ENCODE measurements at regions not wholly inside any gene's neighbourhood (a gene's known extent, or its start where the extent isn't known, plus 50 kb on each side); places are given as distances from the start of the nearest gene placed in this dataset.

DNA sequence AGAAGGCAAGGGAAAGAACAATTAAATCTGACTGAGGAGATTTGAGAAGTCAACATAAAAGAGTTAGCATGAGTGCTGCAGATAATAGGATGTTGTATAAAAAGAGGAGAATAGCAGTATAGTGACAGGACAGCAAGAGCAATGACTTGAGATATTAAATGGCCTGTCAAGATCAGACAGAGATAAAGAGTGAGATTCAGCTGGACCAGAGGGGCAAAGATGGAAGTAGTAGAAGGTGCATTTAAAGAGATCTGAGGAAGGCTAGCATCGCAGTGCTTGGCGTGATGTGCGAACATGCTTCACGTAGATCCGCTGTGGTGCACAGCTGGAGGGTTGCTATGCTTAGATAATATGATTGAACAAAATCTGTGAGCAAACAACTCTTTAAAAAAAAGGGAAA, 1422.6 kb upstream of the CDH8 start:
- TF ChIP-seq, protein P1, sequence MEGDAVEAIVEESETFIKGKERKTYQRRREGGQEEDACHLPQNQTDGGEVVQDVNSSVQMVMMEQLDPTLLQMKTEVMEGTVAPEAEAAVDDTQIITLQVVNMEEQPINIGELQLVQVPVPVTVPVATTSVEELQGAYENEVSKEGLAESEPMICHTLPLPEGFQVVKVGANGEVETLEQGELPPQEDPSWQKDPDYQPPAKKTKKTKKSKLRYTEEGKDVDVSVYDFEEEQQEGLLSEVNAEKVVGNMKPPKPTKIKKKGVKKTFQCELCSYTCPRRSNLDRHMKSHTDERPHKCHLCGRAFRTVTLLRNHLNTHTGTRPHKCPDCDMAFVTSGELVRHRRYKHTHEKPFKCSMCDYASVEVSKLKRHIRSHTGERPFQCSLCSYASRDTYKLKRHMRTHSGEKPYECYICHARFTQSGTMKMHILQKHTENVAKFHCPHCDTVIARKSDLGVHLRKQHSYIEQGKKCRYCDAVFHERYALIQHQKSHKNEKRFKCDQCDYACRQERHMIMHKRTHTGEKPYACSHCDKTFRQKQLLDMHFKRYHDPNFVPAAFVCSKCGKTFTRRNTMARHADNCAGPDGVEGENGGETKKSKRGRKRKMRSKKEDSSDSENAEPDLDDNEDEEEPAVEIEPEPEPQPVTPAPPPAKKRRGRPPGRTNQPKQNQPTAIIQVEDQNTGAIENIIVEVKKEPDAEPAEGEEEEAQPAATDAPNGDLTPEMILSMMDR (IDR thresholded peaks at IDR 0.05) = no peak
- no peak for TF ChIP-seq POLR2A (IDR thresholded peaks at IDR 0.05)

All from vagina (tissue), 2 donors.